Activated naive CD4-positive, alpha-beta T cell treated with anti-CD3 and anti-CD28 coated beads, Interleukin-2, amount 50 U/mL, for 72 hours (primary cell): ENCODE measurements at regions not wholly inside any gene's neighbourhood (a gene's known extent, or its start where the extent isn't known, plus 50 kb on each side); places are given as distances from the start of the nearest gene placed in this dataset.
A peak's percentile ranks its signal among the peaks of the same experiment; 100 is the strongest.

Source experiments
- ATAC-seq, 2 donors: fragments of 150-1000 bp; cut with Tn5 transposase; 2 replicates each; pipeline ENCODE4 v1.10.0; 2021; ENCODE audit warnings: mild to moderate bottlenecking in 2 of 2, moderate library complexity in 2 of 2
- DNase-seq, 2 donors: peaks; one replicate each; pipeline ENCODE4 v3.0.0; 2021 to 2022; ENCODE audit warnings: low spot score in 2 of 2
- H3K27ac Mint-ChIP-seq, 2 donors: one replicate each; pipeline ENCODE4 v1.8.0; 2022; ENCODE audit warnings: mild to moderate bottlenecking in 2 of 2, mixed read lengths in 2 of 2
- H3K36me3 Mint-ChIP-seq, 2 donors: one replicate each; pipeline ENCODE4 v1.8.0; 2022; ENCODE audit warnings: mixed read lengths in 2 of 2
- H3K9me3 Mint-ChIP-seq, 2 donors: one replicate each; pipeline ENCODE4 v1.8.0; 2022; ENCODE audit warnings: mixed read lengths in 2 of 2

DNA sequence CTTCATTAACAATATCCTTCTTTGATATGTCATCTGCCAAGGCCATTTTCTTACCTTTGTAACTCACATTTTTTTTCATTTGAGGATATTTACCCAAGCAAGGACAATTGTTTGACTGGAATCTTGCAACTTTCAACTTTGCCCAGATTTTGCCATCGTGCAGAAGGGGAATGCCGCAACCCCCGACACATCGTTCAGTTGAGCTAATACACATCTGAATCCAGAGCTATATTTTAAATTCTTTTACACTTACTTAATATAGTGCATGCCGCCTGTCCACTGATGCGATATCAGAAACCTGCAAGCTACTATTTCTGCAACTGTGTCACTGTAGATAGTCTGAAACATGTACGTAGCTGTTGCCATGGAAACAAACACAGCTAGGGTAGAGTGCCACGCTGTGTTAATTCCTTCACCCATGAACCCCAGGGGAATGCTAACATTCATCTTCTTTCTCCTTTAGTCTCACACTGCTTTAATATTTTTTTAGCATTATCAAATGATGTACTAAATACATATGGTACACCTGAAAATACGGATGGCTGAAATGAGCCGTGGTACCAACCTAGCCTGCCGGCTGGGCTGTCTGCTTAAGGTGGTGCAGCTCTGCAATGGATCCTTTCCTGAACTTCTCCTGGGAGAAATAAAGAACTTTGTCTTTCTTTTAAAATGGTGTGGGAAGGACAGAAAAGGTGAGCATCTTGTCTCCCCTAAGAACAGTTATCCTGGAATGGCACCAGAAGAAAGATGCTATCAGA is 77.0 kb upstream of the FOXN3 start:
- DNase-seq: no peak
- Mint-ChIP-seq H3K36me3 (no peaks in the 10 kb centered on the region), H3K27ac (no peak overlapping the region)

DNA sequence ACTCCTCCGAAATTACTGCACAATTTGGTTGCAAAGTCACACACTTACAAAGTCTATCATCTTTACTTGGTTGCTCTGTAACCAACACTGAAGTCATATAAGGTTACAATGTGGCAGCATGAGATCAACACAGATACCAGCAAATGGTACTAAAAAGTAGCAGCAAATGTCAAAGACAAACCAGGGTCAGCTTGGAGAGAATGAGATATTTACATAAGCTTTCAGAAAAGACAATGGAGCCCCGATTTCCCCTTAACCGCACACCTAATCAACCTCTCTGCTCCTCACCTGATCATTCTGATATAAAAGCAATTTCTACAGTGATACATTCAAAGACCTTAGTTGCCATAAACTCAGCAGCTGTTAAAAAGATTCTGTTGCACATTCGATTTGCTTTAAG is 76.4 kb upstream of the FOXN3 start:
- no peak for DNase-seq
- Mint-ChIP-seq H3K27ac (no peak overlapping the region), H3K36me3 (no peaks in the 10 kb centered on the region), H3K9me3 (no peaks in the 10 kb centered on the region)
- ATAC-seq: no peak

More for the DNA sequence above, 77.0 kb upstream of the FOXN3 start:
- no peak for ATAC-seq
- no peaks in the 10 kb centered on the region for H3K9me3 Mint-ChIP-seq

DNA sequence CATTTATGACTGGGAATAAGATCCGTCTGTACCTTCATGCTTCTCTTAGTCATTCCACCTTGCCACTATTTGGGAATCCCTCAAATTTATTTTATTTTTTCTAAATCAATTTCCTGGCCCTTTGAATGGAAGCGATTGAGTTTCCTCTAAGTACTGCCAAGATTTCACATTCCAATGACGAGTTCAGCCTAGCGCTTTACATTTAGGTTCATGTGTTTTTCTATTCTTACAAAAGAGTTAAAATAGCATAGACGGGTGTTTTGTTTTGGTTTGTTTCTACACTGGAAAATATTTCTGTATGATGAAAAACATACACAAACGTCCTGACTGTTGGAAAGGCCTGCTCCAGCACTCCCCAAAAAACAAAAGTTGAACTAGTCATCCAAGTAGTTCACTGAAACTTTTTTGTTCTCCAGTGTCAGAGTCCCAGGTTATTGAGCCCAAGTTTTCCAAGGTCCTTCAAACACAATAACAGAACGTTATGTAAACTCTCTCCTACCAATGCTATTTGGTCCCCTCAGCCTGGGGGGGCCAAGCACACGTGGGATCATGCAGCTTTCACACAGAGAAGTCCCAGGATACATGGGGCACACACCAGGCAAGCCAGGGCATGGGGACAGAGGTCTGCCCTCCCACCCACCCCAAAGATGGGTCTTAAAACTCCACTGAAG is 74.8 kb upstream of the FOXN3 start:
- ATAC-seq: no peak
- no peak for DNase-seq
- H3K27ac Mint-ChIP-seq: no peak overlapping the region
- no peaks in the 10 kb centered on the region for H3K36me3 Mint-ChIP-seq
- H3K9me3 Mint-ChIP-seq: no peaks in the 10 kb centered on the region

DNA sequence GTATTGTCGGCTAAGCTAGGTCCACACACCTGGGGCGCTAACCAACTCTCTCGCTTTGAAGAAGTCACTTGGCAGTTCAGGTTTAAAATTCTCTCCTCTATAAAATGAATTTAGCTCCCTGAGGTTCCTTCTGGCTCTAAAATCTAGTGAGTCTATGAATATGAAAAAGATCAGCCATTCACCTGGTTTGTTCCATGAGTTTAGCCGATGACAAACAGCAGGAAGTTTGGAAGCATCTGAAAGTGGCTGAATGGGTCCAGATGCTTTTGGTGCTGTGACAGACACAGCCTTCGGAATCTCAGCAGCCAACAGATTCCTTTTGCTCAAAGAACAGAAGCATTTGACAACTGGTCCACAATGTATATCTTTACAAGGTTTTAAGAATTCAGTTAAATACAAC is 73.4 kb upstream of the FOXN3 start:
- DNase-seq (no peak), ATAC-seq (no peak)
- Mint-ChIP-seq H3K9me3 (no peaks in the 10 kb centered on the region), H3K36me3 (peaks cover 0 to 10% of the 10 kb centered on the region in 2 donors), H3K27ac (peak overlapping the region in 1 of 2 donors; percentile 38)

DNA sequence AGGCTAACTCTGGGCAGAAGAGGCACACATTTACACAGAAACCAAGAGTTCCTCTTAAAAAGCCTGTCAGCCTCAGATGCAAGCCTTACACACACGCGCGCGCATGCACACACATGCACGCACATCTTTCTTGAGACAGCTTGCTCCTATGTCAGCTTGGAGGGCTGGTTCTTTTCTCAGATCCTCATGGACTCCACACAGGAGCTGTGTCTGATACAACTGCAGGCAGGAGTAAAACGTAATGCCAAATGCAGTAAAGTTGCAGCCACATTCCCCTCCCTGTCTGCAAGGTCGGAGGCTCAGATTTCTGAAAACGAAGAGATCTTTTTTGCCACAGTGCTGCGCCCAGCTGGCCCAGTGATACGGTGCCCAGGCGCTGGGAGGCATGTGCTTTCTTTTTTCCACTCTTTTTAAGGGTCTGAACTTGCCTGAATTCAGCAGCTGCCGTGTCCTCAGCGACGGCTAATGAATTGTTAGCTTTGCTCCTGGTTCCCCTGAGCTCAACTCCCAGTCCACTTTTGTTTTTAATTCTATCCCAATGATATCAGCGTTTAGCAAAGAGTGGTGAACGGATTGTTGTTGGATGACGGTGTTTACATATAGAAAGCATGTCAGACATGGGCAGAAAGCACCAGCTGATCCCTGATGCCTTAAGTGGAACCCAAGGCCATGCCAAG is 72.9 kb upstream of the FOXN3 start:
- Mint-ChIP-seq H3K27ac (peak overlapping the region in 1 of 2 donors; percentile 38), H3K9me3 (no peaks in the 10 kb centered on the region), H3K36me3 (peaks cover 0 to 10% of the 10 kb centered on the region in 2 donors)
- DNase-seq (no peak), ATAC-seq (no peak)

DNA sequence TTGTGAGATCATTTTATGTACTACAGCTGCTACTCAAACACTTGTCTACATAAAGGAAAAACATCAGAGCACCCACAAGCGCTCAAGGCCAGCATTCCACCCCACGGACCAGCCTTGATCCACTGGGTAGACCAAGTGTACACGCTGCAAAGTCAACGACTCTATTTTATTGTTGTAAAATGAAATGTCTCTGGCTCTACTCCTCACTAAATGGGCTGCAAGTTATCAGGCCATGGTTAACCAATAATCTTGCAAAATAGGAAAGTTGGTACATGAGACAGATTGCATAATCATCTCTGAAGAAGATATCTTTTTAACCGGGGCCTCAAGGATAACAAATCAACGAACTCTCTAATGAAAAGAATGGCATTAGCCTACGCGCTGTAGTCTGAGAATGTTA is 69.9 kb upstream of the FOXN3 start:
- H3K27ac Mint-ChIP-seq: no peak overlapping the region
- ATAC-seq (no peak), DNase-seq (no peak)
- peaks cover 0 to 4% of the 10 kb centered on the region in 2 donors for H3K9me3 Mint-ChIP-seq
- H3K36me3 Mint-ChIP-seq: peaks cover 0 to 16% of the 10 kb centered on the region in 2 donors

DNA sequence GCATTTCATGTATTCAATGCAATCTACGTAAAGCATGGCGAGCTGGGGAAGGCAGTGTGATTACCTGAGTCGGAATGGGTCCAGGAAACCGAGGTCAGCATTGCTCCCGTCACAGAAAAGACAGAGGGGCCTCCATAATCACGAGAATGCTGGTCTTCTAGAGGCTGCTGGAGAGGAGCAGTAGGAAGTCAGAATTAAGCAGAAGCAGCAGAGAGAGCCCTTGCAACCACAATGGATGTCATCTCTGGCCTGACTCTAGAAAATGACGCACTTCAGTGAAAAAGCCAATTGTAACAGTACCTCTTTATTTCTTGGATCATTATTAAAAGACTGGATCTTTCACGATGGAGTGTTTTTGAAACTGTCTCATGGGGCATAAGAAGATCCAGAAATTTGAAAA is 69.5 kb upstream of the FOXN3 start:
- peaks cover 0 to 4% of the 10 kb centered on the region in 2 donors for H3K9me3 Mint-ChIP-seq
- ATAC-seq (no peak), DNase-seq (no peak)
- peaks cover 0 to 17% of the 10 kb centered on the region in 2 donors for H3K36me3 Mint-ChIP-seq
- no peak overlapping the region for H3K27ac Mint-ChIP-seq

DNA sequence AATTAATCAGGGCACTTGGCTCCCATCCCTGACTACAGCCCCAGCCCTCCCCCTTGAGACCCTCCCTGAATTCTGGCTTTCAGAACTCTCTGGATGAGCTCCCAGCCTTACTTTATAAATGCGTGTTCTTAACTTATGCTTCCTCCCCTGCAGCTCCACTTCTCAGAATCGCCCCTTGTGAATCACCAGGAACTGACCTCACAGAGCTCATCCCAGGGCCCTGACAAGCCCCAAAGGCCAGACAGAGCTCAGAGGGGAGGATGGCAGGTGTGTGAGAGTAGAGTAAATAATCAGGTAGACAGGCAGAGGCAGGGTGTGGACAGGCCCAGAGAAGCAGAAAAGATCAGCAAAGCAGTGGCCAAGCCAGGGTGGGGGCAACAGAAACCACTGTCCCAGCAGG is 68.2 kb upstream of the FOXN3 start:
- DNase-seq (no peak), ATAC-seq (peak; percentile 46 to 74)
- Mint-ChIP-seq H3K9me3 (peaks cover 0 to 4% of the 10 kb centered on the region in 2 donors), H3K36me3 (peaks cover 0 to 21% of the 10 kb centered on the region in 2 donors), H3K27ac (peak overlapping the region; percentile 52 to 94)

DNA sequence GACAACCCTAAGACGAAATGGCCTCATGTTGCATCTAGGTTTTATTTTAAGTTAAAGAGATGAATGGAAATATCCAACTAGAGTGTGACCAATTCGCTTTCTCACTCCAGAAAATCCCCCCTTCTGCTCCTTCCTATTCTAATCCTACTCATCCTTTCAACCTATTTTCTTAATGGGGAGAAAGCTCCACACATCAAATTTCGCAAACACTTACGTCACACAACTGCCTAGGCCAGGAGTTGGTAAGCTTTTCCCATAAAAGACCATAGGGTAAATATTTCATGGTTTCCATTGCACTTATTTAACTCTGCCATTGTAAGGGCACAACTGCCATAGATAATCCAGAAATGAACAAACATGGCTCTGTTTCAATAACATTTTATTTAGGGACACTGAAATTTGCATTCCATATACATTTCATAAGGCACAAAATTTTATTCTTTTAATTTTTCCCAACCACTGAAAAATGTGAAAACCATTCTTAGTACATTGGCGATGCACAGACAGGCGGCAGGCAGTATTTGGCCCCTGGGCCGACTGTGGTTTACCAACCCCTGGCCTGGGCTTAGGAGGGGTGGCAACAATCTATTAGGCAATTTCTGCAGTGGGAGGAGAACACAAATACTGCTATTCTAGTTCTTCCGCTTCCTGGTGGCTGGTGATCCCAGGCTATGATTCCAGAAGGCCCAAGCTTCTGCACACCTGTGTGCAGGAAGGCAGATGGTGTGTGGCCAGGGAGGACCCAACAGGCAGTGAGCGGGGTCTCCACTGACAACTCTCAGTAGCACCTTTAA is 67.2 kb upstream of the FOXN3 start:
- ATAC-seq (no peak), DNase-seq (no peak)
- Mint-ChIP-seq H3K36me3 (peaks cover 0 to 25% of the 10 kb centered on the region in 2 donors), H3K27ac (peak overlapping the region in 1 of 2 donors; percentile 52), H3K9me3 (peaks cover 0 to 4% of the 10 kb centered on the region in 2 donors)

DNA sequence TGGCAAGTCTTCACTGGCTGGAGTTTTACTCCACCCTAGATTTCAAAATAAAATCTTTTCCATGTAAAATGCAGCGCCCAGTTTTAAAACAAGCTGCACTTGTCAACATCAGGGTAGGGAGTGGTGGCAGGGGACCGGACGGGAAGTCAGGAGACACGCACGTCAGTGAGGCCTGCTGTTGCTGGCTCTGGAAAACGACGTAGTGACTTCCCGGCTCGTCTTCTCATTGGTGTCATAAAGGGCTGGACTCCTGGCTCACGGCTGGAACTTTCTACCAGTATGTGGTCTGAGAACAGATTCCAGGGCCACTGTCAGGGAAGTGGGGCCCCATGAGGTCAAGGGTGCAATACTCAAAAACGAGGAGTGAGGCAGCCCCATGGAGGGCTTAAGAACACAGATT is 64.2 kb upstream of the FOXN3 start:
- H3K27ac Mint-ChIP-seq: no peak overlapping the region
- ATAC-seq (no peak), DNase-seq (no peak)
- H3K9me3 Mint-ChIP-seq: peaks cover 0 to 7% of the 10 kb centered on the region in 2 donors
- H3K36me3 Mint-ChIP-seq: peaks cover 0 to 38% of the 10 kb centered on the region in 2 donors

DNA sequence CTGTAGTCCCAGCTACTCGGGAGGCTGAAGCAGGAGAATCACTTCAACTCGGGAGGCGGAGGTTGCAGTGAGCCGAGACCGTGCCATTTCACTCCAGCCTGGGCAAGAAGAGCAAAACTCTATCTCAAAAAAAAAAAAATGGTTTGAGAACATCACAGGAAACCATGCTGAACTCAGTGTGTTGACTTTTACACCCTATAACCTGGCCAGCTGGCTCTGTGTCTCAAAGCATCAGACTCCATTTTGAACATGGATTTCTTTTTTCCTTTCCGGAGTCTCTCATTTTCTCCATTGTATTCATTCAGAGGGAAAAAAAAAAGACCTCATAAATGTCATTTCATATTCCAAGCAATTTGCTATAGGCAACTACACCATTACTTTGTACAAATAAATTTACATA is 63.2 kb upstream of the FOXN3 start:
- ATAC-seq: no peak
- DNase-seq: no peak

DNA sequence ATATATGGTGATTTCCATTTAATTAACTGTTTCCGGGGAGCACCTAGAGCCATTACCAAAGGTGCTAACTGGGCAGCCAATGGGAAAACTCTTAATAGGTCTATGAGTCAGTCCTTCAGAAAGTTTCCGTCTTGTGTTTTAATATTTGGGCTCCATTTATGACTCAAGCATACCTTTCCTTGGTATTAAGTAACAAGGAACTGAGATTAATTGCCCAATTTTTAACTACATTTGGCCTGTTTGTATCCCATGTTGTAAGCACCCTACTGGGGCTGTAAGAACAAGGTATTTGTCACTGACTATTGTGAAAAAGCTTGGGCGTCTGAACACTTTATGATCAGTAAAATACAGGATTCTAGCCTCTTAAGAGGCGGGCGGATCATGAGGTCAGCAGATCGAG is 62.8 kb upstream of the FOXN3 start:
- Mint-ChIP-seq H3K36me3 (peaks cover 0 to 32% of the 10 kb centered on the region in 2 donors), H3K27ac (no peak overlapping the region), H3K9me3 (peaks cover 0 to 7% of the 10 kb centered on the region in 2 donors)
- ATAC-seq: no peak
- DNase-seq: no peak

More for the DNA sequence above, 63.2 kb upstream of the FOXN3 start:
- peaks cover 0 to 7% of the 10 kb centered on the region in 2 donors for H3K9me3 Mint-ChIP-seq
- no peak overlapping the region for H3K27ac Mint-ChIP-seq
- peaks cover 0 to 32% of the 10 kb centered on the region in 2 donors for H3K36me3 Mint-ChIP-seq

DNA sequence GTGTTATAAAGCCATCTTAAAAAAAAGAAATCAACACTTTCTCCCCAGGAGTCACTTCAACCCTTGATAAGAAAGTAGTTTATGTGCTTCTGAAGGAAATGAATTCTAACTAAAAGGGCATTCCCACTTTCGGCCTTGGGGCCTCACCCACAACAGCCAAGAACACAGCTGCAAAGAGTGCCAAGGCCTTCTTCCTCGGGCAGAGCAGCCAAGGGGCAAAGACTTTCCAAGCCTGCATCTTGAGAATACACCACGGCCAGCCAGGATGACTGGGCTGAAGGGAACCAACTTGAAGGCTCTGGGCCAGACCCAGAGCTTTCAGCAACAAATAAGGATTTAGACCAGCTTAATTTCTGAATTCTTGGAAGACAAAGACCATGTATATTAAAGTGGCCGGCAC is 60.4 kb upstream of the FOXN3 start:
- DNase-seq: no peak
- H3K36me3 Mint-ChIP-seq: peaks cover 5 to 35% of the 10 kb centered on the region in 2 donors
- H3K9me3 Mint-ChIP-seq: peaks cover 0 to 3% of the 10 kb centered on the region in 2 donors
- H3K27ac Mint-ChIP-seq: peak overlapping the region in 1 of 2 donors; percentile 22
- ATAC-seq: no peak

DNA sequence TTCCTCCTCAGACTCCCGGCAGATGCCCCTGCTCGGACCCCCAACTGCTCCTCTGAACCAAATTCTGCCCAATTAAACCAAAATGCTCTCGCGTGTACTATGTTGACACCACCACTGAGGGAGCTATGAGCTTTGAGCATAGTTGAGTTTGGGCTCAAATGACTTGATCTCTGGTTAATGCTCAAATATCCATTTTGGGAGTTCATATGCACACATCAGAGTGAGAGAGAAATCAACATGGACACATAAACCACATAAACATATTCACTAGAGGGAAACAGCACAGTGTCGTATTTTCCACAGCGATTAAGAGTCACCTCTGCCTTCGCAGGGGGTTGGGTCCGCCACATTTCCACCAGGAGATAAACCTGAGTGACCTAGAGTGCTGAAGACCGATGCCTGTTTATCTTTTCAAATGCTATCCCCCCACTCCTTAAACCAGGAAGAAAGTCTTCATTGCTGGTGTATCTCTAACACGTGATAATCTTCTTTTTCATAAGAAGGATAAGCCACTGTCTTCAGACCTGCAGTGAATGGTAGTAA is 59.4 kb upstream of the FOXN3 start:
- DNase-seq (no peak), ATAC-seq (no peak)
- Mint-ChIP-seq H3K9me3 (peaks cover 0 to 3% of the 10 kb centered on the region in 2 donors), H3K36me3 (peaks cover 5 to 33% of the 10 kb centered on the region in 2 donors), H3K27ac (no peak overlapping the region)

DNA sequence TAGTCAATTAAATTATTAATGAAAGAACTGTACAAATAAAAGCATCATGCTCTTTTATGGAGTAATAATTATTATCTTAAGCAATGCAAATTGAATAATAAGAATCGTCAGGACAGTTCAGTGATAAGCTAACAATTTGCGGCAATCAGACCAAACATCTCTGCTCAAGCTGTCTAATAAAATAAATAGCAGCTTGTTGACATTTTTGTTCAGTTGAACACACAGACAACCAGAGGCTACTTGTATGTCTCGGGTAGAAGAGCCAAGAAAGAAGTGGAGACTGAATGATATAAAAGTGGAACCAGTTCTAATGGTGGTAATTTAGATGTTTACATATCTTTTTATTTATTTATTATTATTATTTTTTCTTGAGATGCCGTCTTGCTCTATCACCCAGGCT is 57.4 kb upstream of the FOXN3 start:
- peaks cover 5 to 28% of the 10 kb centered on the region in 2 donors for H3K36me3 Mint-ChIP-seq
- no peak overlapping the region for H3K27ac Mint-ChIP-seq
- no peak for DNase-seq
- H3K9me3 Mint-ChIP-seq: peaks cover 0 to 3% of the 10 kb centered on the region in 2 donors
- ATAC-seq: no peak

DNA sequence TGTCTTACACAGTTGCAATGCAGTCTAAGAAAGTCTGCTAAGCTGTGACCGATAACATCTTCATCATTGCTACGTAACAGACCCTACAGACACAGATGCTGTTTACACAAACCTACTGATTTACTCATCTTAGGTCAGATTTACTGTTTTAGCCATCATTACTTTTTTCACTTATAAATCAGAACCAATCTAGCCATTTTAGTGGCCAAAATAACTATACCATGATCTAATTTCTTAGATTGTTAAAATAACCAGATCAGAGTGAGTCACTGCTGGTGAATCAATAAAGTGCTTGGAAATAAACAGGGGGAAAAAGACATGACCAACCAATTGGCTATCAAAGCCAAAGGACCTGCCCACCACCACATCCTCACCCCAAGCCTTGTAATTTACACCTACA is 57.0 kb upstream of the FOXN3 start:
- no peak for ATAC-seq
- peaks cover 0 to 3% of the 10 kb centered on the region in 2 donors for H3K9me3 Mint-ChIP-seq
- H3K36me3 Mint-ChIP-seq: peaks cover 5 to 24% of the 10 kb centered on the region in 2 donors
- H3K27ac Mint-ChIP-seq: no peak overlapping the region
- no peak for DNase-seq
